Right lobe of liver (tissue), 6 donors: ENCODE measurements at regions not wholly inside any gene's neighbourhood (a gene's known extent, or its start where the extent isn't known, plus 50 kb on each side); places are given as distances from the start of the nearest gene placed in this dataset.
A peak's percentile ranks its signal among the peaks of the same experiment; 100 is the strongest.

Experiments used
- ATAC-seq, 4 donors: fragments of 200-7000 bp; cut with Tn5 transposase; one replicate each; pipeline ENCODE4 v1.9.1; 2020; ENCODE audit warnings: mild to moderate bottlenecking in 4 of 4, moderate library complexity in 4 of 4
- DNase-seq, 3 donors: peaks; one replicate each; pipeline ENCODE4 v3.0.0-alpha.2; 2020
- H3K27ac ChIP-seq, 3 donors: fragments of 200-600 bp; one replicate each; pipeline ENCODE4 v1.8.0; 2022
- H3K27me3 ChIP-seq, 2 donors: fragments of 200-600 bp; one replicate each; pipeline ENCODE4 v1.8.0; 2022
- H3K36me3 ChIP-seq, 4 donors: fragments of 200-600 bp; sonication (generic) in 1 of 4; one replicate each; pipeline versions ENCODE4 v1.5.1 to v1.8.0; 2017 to 2022; ENCODE audit warnings: control low read depth in 1 of 4
- H3K4me1 ChIP-seq, 4 donors: fragments of 200-600 bp; sonication (generic) in 1 of 4; one replicate each; pipeline versions ENCODE4 v1.5.1 to v1.8.0; 2017 to 2022; ENCODE audit warnings: control low read depth in 1 of 4
- H3K4me3 ChIP-seq, 3 donors: fragments of 200-600 bp; one replicate each; pipeline ENCODE4 v1.8.0; 2022
- H3K9me3 ChIP-seq, 4 donors: fragments of 200-600 bp; sonication (generic) in 1 of 4; one replicate each; pipeline versions ENCODE4 v1.5.1 to v1.8.0; 2017 to 2022; ENCODE audit warnings: control low read depth in 1 of 4
- CTCF ChIP-seq, 4 donors: fragments of 200-600 bp in 3 of 4; fragments of 450-650 bp in 1 of 4; IDR thresholded peaks; one replicate each; pipeline versions ENCODE4 v1.5.1 to v1.8.0; 2016 to 2022; ENCODE audit warnings: antibody characterized with exemption in 4 of 4, mild to moderate bottlenecking in 2 of 4
- POLR2A ChIP-seq: fragments of 450-650 bp; IDR thresholded peaks from one replicate; pipeline ENCODE4 v1.6.1; 2017; ENCODE audit warnings: antibody characterized with exemption, mild to moderate bottlenecking
- WGBS: methylation state at CpG from one replicate; pipeline ENCODE4 v1.1.6; 2018; ENCODE audit warnings: low coverage, low lambda C conversion rate; ENCODE audit not compliant: insufficient coverage; ENCODE audit errors: missing lambda C conversion rate; 5-methylcytosine and 5-hydroxymethylcytosine counted together
- intact Hi-C, 2 donors: fragments of 100-400 bp; cut with DNase I; formaldehyde crosslinking; loops; one replicate each; pipeline versions ENCODE4 v1.11.2 to v1.14.1; 2022
- donor health status: DM: no; HTN: yes; CAD: no.
- donor health status: DM: no; HTN: no; CAD: no.
- donor health status: DM: no; HTN: no; CAD: no.
- donor health status: DM: no; HTN: yes; CAD: no.
- donor health status: DM: no; HTN: yes; CAD: no.

DNA sequence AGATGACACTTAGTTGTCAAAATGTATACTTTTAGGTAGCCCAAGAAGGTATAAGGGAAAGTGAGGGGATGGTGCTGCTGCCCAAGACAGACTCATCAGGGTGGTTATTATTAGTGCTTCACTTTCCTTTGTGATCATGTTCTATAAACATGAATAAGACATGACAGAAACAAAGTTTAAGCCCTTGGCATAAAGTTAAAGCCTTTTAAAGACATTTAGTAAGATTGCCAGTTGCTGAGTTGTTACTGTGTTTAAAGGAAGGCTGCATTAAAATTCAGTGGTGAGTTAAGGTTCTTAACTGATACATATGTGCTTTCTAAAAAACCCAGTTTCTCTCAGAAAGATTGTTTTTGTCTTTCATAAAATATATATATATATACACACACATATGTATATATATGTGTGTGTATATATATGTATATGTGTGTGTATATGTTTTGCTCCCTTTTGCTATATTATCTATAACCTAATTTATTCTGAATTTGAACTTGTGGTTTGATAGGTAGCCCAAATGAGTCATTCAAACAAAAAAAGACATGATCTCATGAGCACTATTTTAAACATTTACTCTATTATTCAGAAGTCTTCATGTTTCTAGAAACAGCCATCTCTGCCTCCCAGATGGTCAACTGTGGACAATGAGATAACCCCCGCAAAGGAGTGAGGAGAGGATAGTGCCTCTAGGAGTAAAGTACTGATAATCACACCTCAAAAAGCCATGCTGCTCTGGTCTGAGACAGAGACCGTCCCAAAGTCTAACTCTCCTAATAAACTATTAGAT lies 98.1 kb upstream of the OTUD4 start:
- Histone ChIP-seq H3K27me3 (no peaks in the 10 kb centered on the region), H3K36me3 (no peaks in the 10 kb centered on the region), H3K27ac (no peak overlapping the region), H3K9me3 (no peaks in the 10 kb centered on the region), H3K4me3 (no peak overlapping the region), H3K4me1 (no peaks in the 10 kb centered on the region)
- peak in 1 of 4 donors; percentile 50 for ATAC-seq
- intact Hi-C loops, result no loop called here
- 69% methylated on average over 2 of the region's 2 CpGs for WGBS
- no peak for DNase-seq
- no peak for TF ChIP-seq POLR2A
- TF ChIP-seq CTCF (IDR thresholded peaks at IDR 0.05), result no peak

DNA sequence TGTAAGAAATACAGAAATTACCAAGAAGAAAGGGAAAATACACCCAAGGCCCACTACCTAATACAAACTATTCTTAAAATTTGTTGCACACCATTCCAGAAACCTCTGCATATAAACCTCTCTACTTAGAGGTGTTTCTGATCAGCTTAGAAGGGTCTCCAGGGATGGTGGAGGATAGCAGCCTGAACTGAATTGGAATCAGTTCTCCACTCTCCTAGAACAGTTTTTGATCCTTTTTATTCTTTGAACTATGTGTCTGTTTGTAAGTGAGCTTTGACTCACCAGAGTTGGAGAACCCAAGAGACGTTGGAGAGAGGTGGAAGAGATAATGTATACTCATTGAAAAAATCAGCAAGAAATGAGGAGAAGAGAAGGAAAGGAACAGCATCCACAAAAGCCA lies 96.6 kb upstream of the OTUD4 start:
- intact Hi-C loops, result no loop called here
- Histone ChIP-seq H3K27ac (no peak overlapping the region), H3K9me3 (no peaks in the 10 kb centered on the region), H3K4me3 (no peak overlapping the region), H3K36me3 (no peaks in the 10 kb centered on the region), H3K4me1 (no peaks in the 10 kb centered on the region), H3K27me3 (no peaks in the 10 kb centered on the region)
- 60% methylated on average over 1 of the region's 1 CpG for WGBS
- no peak for ATAC-seq
- TF ChIP-seq POLR2A (no peak), CTCF (IDR thresholded peaks at IDR 0.05) (no peak)
- DNase-seq, result no peak

GRCh38 chr4:145276050-145276449 lies 95.7 kb upstream of the OTUD4 start:
- no peak for DNase-seq
- H3K36me3 ChIP-seq, result no peaks in the 10 kb centered on the region
- no peak for ATAC-seq
- H3K27me3 ChIP-seq, result no peaks in the 10 kb centered on the region
- 75% methylated on average over 4 of the region's 4 CpGs for WGBS
- H3K4me3 ChIP-seq, result no peak overlapping the region
- H3K4me1 ChIP-seq, result peaks cover 0 to 3% (median 0%) of the 10 kb centered on the region in 4 donors
- intact Hi-C loops, result no loop called here
- H3K27ac ChIP-seq, result no peak overlapping the region
- TF ChIP-seq POLR2A, result no peak
- no peak for TF ChIP-seq CTCF (IDR thresholded peaks at IDR 0.05)
- no peaks in the 10 kb centered on the region for H3K9me3 ChIP-seq

GRCh38 chr4:145271194-145271593 lies 90.8 kb upstream of the OTUD4 start:
- H3K27me3 ChIP-seq, result no peaks in the 10 kb centered on the region
- ATAC-seq (peak; percentile 99 to 100 (median 100)), DNase-seq (peak; percentile 43 to 84 (median 74))
- no peak overlapping the region for H3K27ac ChIP-seq
- intact Hi-C loops, result no loop called here
- no peaks in the 10 kb centered on the region for H3K9me3 ChIP-seq
- WGBS, result 35% methylated on average over 2 of the region's 2 CpGs
- TF ChIP-seq CTCF (IDR thresholded peaks at IDR 0.05), result no peak
- TF ChIP-seq POLR2A, result no peak
- peaks cover 0 to 3% (median 0%) of the 10 kb centered on the region in 4 donors for H3K4me1 ChIP-seq
- H3K4me3 ChIP-seq, result no peak overlapping the region
- no peaks in the 10 kb centered on the region for H3K36me3 ChIP-seq
